GM13976 (cell line): ENCODE measurements at regions not wholly inside any gene's neighbourhood (a gene's known extent, or its start where the extent isn't known, plus 50 kb on each side); places are given as distances from the start of the nearest gene placed in this dataset.

Experiments used
- DNase-seq: peaks from one replicate; pipeline ENCODE4 v3.0.0; 2012; ENCODE audit warnings: low spot score
- CTCF ChIP-seq: IDR thresholded peaks from 2 replicates; pipeline ENCODE4 v1.5.1; 2012; ENCODE audit warnings: borderline replicate concordance, mild to moderate bottlenecking; ENCODE audit not compliant: insufficient read depth; ENCODE audit errors: extremely low read depth, missing control alignments, control extremely low read depth
- in situ Hi-C: fragments of 300-500 bp; cut with MboI; formaldehyde crosslinking; loops from one replicate; pipeline ENCODE4 v1.12.0; 2022; ENCODE audit warnings: low sequenced_read_pairs, mixed read lengths, inconsistent platforms; ENCODE audit not compliant: unreplicated experiment

DNA sequence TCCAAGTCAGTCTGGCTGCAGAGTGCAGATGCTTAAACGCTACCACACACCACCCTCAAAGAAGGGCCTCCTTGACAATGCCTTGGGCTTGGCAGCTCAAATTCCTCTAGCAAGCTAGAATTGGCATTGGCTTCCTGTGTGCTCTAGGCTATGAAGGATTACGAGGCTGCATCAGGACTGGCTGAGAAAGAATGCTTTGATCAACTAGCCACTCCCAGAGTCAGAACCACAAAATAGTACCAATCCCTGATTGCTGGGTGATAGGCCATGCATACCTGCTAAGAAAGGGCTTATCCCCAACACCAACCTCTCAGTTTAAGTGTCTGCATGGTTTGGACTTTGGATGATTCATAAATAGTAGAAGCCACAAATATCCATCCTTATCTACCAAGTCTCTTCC is 504.9 kb downstream of the OMA1 start:
- no peak for DNase-seq
- TF ChIP-seq CTCF: no peak
- in situ Hi-C loops: loop anchor here (25.0 kb wide), 1 partner anchor 1204 kb away; no protein-coding TSS in a partner anchor

DNA sequence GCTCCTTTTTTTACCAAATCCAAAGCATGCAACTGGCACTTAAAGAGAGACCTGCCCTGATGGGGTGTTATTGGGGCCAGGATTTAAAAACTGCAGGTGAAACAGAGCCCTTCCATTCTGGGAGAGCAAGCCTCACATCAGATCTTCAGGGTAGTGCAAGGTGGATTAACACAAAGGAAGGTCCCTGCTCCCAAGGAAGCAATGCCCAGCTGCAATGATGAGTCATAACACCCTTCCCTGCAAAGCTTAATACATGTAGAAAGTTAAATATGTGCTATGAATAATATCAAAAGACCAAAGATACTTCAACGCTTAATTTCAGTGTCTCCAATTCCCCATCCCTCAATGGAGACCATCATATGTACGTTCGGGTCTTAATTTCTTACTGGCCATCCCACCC is 508.0 kb downstream of the OMA1 start:
- in situ Hi-C loops: loop anchor here (25.0 kb wide), 1 partner anchor 1201 kb away; no protein-coding TSS in a partner anchor

DNA sequence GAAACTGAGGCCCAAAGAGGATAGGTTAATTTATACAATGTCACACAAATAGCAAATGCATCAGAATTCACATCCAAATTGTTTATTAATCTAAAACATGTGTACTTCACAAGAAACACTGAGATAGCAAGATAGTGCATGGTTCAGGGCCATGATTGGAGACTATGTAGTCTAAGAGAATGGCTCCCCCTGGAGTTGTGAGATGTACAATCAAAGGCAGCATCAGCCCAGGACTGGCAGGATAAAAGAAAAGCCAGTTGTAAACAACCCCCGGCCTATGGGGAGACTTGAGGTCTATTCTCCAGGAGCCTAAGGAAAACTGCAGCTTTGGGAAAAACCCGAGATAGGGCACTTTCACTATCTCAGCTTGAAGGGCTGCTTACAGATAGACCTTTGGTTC is 511.0 kb downstream of the OMA1 start:
- no peak for DNase-seq
- in situ Hi-C loops: loop anchor here (25.0 kb wide), 1 partner anchor 1198 kb away; no protein-coding TSS in a partner anchor
- TF ChIP-seq CTCF: no peak

More for the DNA sequence above, 508.0 kb downstream of the OMA1 start:
- no peak for TF ChIP-seq CTCF
- DNase-seq: no peak

DNA sequence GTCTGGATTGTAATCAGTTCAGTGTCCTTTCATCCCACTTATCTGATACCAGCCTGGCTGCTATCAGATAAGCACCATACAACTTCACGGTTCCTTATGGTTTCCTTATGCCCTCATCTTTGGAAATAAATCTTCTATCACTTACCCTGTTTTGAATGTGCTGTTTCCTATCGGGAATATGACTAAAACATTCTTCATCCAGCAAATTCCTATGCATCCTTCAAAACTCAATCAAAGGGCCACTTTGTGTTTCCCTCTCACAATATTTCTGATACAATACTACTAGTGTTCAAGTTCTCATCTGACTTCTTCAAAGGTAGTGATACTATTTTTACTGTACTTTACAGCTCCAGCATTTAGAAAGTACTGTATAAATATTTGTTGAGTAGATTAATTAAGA is 513.2 kb downstream of the OMA1 start:
- in situ Hi-C loops: loop anchor here (25.0 kb wide), 1 partner anchor 1196 kb away; no protein-coding TSS in a partner anchor
- no peak for DNase-seq
- no peak for TF ChIP-seq CTCF

DNA sequence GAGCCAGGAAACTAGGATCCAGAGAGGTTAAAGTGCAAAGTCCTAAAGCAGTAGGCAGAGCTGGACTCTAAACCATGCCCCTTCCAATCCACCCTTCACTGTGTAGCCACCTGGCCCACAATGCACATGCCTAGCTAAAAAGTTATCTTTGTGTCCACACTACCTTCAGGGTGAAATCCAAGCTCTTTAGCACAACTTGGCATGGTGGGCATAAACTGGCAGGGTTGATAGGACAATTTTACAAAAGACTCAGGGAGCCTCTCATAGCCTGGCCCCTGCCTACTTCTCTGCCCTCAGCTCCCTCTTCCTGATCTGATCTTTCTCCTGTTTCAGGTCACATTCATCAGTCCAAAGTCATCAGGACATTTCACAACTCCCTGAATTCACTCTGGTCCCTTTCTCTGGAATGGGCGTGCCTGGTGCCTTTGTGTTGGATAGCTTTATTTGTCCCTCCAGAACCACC is 513.9 kb downstream of the OMA1 start:
- no peak for DNase-seq
- in situ Hi-C loops: loop anchor here (25.0 kb wide), 1 partner anchor 1195 kb away; no protein-coding TSS in a partner anchor
- no peak for TF ChIP-seq CTCF

DNA sequence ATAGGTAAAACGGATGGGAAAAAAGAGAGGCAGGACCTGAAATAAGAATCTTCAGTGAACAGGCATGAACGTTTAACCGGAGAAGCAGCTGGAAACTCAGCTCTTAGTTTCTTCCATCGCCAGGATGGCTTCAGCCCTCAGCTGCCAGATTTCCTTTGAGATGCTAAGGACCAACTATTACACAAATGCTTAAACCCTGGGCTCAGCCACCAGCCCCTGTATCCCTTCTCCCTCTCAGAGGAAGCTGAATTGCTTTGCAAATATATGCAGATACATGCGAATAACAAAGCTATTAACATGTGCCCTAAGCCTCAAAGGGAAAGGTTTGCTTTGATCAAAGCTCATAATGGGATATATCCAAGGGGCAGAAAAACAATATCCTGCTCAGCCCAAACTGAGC is 515.1 kb downstream of the OMA1 start:
- no peak for TF ChIP-seq CTCF
- in situ Hi-C loops: loop anchor here (25.0 kb wide), 1 partner anchor 1194 kb away; no protein-coding TSS in a partner anchor
- DNase-seq: no peak
